HG03097 (cell line): ENCODE measurements at regions not wholly inside any gene's neighbourhood (a gene's known extent, or its start where the extent isn't known, plus 50 kb on each side); places are given as distances from the start of the nearest gene placed in this dataset.

Experiments used
- ATAC-seq: cut with Tn5 transposase; IDR thresholded peaks from one replicate; pipeline ENCODE4 v1.9.1; 2021; ENCODE audit not compliant: unreplicated experiment, low FRiP score

DNA sequence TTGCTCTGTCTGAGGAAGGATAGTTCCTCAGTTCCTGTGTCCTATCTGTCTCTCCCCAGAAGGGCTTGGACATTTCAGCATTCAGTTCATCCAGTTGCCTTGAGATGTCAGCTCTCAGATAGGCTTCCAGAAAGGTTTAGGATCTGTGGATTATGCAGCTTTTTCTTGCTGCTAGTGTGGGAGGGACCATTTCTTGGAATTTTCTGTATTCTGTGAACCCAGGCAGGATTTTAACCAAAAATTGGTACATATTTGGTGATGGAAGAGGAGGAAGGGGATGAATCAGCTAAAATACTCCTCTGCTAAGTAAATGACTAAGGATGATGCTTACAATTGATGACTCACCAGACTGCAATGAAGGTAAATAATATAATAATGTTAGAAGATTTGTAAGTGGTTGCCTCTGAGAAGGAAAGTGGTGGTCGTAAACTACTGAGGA lies 58.6 kb upstream of the DOCK10 start:
- no peak for ATAC-seq

DNA sequence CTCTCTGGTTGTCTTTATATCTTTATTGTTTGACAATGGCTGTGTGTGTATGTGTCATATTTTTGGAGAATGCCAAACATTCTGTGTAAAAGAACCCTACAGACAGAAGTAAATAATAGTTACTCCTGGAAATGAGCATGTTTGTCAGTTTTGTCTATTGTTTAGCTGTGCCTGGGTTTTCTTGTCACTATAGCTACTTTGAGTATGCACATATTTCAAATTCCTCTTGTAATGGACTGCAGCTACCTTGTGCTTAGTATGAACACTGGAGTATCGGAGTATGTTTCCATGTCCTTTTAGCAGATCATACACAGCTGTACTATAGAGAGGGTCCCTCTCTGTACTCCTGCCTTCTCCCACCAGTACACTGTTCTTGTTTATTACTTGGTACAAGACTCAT lies 58.0 kb upstream of the DOCK10 start:
- ATAC-seq = no peak

DNA sequence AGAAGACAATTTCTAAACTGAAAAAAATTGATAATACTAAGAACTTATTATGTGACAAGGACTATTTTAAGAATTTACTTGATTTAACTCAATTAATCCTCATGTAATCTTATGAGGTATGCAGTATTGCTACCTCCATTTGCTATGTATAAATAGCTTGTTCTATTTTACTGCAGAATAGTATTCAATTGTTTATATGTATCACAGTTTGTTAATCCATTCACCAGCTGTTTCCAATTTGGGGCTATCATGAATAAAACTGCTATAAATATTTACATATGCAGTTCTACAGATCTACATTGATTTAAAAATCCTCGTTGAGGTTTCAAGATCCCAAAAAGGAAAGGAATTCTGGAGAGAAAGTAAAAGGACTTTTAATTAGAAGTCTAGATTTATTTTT lies 54.8 kb upstream of the DOCK10 start:
- ATAC-seq = no peak
